PFSK-1 (cell line): ENCODE measurements at regions not wholly inside any gene's neighbourhood (a gene's known extent, or its start where the extent isn't known, plus 50 kb on each side); places are given as distances from the start of the nearest gene placed in this dataset.

Experiments
- POLR2AphosphoS5 ChIP-seq: IDR thresholded peaks from 2 replicates; pipeline ENCODE4 v1.6.1; 2012; ENCODE audit warnings: low read depth, mild to moderate bottlenecking, control low read depth, low read length, moderate library complexity
- SIN3A ChIP-seq: IDR thresholded peaks from 2 replicates; pipeline ENCODE4 v1.6.1; 2012; ENCODE audit warnings: mild to moderate bottlenecking, low read length, moderate library complexity, borderline replicate concordance; ENCODE audit not compliant: insufficient read depth
- TF ChIP-seq, protein P1 (sequence below), 2 experiments: IDR thresholded peaks; 2 replicates each; pipeline versions ENCODE4 v1.6.1 to v1.8.0; 2011 to 2012; ENCODE audit warnings: low read depth in 2 of 2, low read length in 2 of 2, control low read depth in 1 of 2, inconsistent platforms in 1 of 2, mild to moderate bottlenecking in 1 of 2, moderate library complexity in 1 of 2; ENCODE audit not compliant: insufficient read depth in 1 of 2

DNA sequence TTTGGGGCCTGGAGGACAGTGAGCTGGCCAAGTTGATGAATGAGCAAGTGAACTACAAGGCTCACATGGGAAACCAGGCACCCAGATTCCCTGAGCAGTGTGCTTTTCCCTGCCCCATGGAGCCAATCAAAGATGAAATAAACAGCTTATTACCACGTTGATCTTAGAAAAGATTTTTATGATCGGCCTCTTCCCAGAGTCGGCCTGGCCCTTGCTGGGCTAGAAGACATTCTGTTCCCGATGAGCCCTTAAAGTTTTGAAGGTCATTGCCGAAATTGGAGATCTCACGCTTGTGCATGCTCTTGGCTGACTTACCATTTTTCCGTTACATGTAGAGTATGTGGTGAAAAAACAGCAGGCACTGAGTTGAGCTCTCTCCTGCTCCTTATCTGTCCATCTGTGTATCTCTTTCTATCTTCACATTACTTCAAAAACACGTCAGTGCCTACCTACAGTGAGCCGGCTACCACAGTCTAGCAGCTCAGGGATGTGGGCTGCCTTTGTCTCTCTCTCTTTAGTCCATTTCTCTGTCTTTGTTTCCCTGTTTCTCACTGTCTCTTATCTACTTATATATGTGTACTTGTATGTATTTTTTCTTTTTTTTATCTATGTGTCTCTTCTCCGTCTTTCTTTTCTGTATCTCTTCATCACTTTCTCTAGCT, 248.8 kb upstream of the USP24 start:
- TF ChIP-seq SIN3A, result no peak
- TF ChIP-seq, protein P1, sequence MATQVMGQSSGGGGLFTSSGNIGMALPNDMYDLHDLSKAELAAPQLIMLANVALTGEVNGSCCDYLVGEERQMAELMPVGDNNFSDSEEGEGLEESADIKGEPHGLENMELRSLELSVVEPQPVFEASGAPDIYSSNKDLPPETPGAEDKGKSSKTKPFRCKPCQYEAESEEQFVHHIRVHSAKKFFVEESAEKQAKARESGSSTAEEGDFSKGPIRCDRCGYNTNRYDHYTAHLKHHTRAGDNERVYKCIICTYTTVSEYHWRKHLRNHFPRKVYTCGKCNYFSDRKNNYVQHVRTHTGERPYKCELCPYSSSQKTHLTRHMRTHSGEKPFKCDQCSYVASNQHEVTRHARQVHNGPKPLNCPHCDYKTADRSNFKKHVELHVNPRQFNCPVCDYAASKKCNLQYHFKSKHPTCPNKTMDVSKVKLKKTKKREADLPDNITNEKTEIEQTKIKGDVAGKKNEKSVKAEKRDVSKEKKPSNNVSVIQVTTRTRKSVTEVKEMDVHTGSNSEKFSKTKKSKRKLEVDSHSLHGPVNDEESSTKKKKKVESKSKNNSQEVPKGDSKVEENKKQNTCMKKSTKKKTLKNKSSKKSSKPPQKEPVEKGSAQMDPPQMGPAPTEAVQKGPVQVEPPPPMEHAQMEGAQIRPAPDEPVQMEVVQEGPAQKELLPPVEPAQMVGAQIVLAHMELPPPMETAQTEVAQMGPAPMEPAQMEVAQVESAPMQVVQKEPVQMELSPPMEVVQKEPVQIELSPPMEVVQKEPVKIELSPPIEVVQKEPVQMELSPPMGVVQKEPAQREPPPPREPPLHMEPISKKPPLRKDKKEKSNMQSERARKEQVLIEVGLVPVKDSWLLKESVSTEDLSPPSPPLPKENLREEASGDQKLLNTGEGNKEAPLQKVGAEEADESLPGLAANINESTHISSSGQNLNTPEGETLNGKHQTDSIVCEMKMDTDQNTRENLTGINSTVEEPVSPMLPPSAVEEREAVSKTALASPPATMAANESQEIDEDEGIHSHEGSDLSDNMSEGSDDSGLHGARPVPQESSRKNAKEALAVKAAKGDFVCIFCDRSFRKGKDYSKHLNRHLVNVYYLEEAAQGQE (IDR thresholded peaks at IDR 0.05; ENCODE audit: insufficient read depth in 1 of 2, low read depth in 2 of 2, low read length in 2 of 2), result no peak
- no peak for TF ChIP-seq POLR2AphosphoS5
